ENCODE measurements at regions not wholly inside any gene's neighbourhood (a gene's known extent, or its start where the extent isn't known, plus 50 kb on each side); places are given as distances from the start of the nearest gene placed in this dataset.

GRCh38 chr3:153970741-153971347 is 150.3 kb upstream of the ARHGEF26 start:
- Histone ChIP-seq H3K4me3 (ENCODE audit: low read depth in 2 of 2, low read length in 2 of 2) (no peak overlapping the region), H3K27ac (ENCODE audit: low read length) (no peak overlapping the region), H3K9me3 (ENCODE audit: control insufficient read depth, insufficient read depth, low read depth, low read length) (no peaks in the 10 kb centered on the region), H3K4me1 (ENCODE audit: control insufficient read depth, insufficient read depth, low read length) (no peaks in the 10 kb centered on the region), H3K27me3 (ENCODE audit: control insufficient read depth, insufficient read depth, low read length) (no peaks in the 10 kb centered on the region), H3K36me3 (ENCODE audit: control insufficient read depth, insufficient read depth, low read length) (no peaks in the 10 kb centered on the region)
- DNase-seq (ENCODE audit: low read depth, low spot score) (peak; percentile 2), ATAC-seq (no peak)
- in situ Hi-C loops (cut with HindIII; ENCODE audit: low pct_unique_long_range_greater_than_20kb, low sequenced_read_pairs) = no loop called here
- peak; percentile 62; the same call in 1 of the 2 replicates for TF ChIP-seq CTCF (IDR thresholded peaks at IDR 0.05)
- TF ChIP-seq POLR2AphosphoS5 (IDR thresholded peaks at IDR 0.05; ENCODE audit: low read depth, low read length) = no peak
- BruUV-seq (replicated peaks) = no TSS peak
- ChIA-PET POLR2A (interaction anchor here (0.7 kb wide), 1 partner anchor 56 kb away, joined by 3 read pairs; no protein-coding TSS in a partner anchor), CTCF (no interaction called here)
- intact Hi-C loops (cut with micrococcal nuclease; ENCODE audit: unreplicated experiment) = no loop called here

- Histone ChIP-seq H3K36me3 (ENCODE audit: control insufficient read depth, insufficient read depth, low read length) (no peaks in the 10 kb centered on the region), H3K4me3 (ENCODE audit: low read depth in 2 of 2, low read length in 2 of 2) (no peak overlapping the region), H3K27me3 (ENCODE audit: control insufficient read depth, insufficient read depth, low read length) (no peaks in the 10 kb centered on the region), H3K4me1 (ENCODE audit: control insufficient read depth, insufficient read depth, low read length) (no peaks in the 10 kb centered on the region), H3K9me3 (ENCODE audit: control insufficient read depth, insufficient read depth, low read depth, low read length) (no peaks in the 10 kb centered on the region), H3K27ac (ENCODE audit: low read length) (no peak overlapping the region)
- ChIA-PET POLR2A (no interaction called here), CTCF (no interaction called here)
- BruUV-seq (replicated peaks) = no TSS peak
- intact Hi-C loops (cut with micrococcal nuclease; ENCODE audit: unreplicated experiment) (no loop called here), in situ Hi-C loops (cut with HindIII; ENCODE audit: low pct_unique_long_range_greater_than_20kb, low sequenced_read_pairs) (no loop called here)
- ATAC-seq (no peak), DNase-seq (ENCODE audit: low read depth, low spot score) (no peak)
- TF ChIP-seq POLR2AphosphoS5 (IDR thresholded peaks at IDR 0.05; ENCODE audit: low read depth, low read length) (no peak), TCF7L2 (IDR thresholded peaks at IDR 0.05; ENCODE audit: low read depth, low read length) (no peak), SIN3A (IDR thresholded peaks at IDR 0.05; ENCODE audit: borderline replicate concordance, insufficient read depth, low read depth, low read length) (no peak), CTCF (IDR thresholded peaks at IDR 0.05) (no peak), REST (IDR thresholded peaks at IDR 0.05; ENCODE audit: insufficient read depth in 1 of 2, low read depth in 2 of 2, low read length in 1 of 2) (no peak)
These were observed 148.3 kb upstream of the ARHGEF26 start for GRCh38 chr3:153972862-153973261.

Data from Panc1 (cell line).